BLaER1 treated with 17β-estradiol and CSF1 and Interleukin-3, amounts not matched to agents 10 nM and 100 nM (cell line): ENCODE measurements at regions not wholly inside any gene's neighbourhood (a gene's known extent, or its start where the extent isn't known, plus 50 kb on each side); places are given as distances from the start of the nearest gene placed in this dataset.

Experiments used
- H3K27ac ChIP-seq, 11 experiments: shearing (Covaris generic); formaldehyde crosslinking; 2 replicates each; pipeline ENCODE4 v1.8.1; 2022
- H3K27me3 ChIP-seq, 11 experiments: shearing (Covaris generic); formaldehyde crosslinking; 2 replicates each; pipeline ENCODE4 v1.8.1; 2022
- H3K36me3 ChIP-seq, 11 experiments: shearing (Covaris generic); formaldehyde crosslinking; 2 replicates each; pipeline ENCODE4 v1.8.1; 2022
- H3K4me1 ChIP-seq, 10 experiments: shearing (Covaris generic); formaldehyde crosslinking; 2 replicates each; pipeline ENCODE4 v1.8.1; 2022
- H3K4me2 ChIP-seq, 11 experiments: shearing (Covaris generic); formaldehyde crosslinking; 2 replicates each; pipeline ENCODE4 v1.8.1; 2022
- H3K4me3 ChIP-seq, 10 experiments: shearing (Covaris generic); formaldehyde crosslinking; 2 replicates each; pipeline ENCODE4 v1.8.1; 2022
- H3K9ac ChIP-seq, 11 experiments: shearing (Covaris generic); formaldehyde crosslinking; 2 replicates each; pipeline ENCODE4 v1.8.1; 2022
- H3K9me3 ChIP-seq, 11 experiments: shearing (Covaris generic); formaldehyde crosslinking; replicated peaks in 1 of 11; 2 replicates each; pipeline ENCODE4 v1.8.1; 2022
- H4K20me1 ChIP-seq, 11 experiments: shearing (Covaris generic); formaldehyde crosslinking; 2 replicates each; pipeline ENCODE4 v1.8.1; 2022
- Cebpa-rat ChIP-seq, 11 experiments: shearing (Covaris generic); IDR thresholded peaks; 2 replicates each; pipeline ENCODE4 v1.8.1; 2022

DNA sequence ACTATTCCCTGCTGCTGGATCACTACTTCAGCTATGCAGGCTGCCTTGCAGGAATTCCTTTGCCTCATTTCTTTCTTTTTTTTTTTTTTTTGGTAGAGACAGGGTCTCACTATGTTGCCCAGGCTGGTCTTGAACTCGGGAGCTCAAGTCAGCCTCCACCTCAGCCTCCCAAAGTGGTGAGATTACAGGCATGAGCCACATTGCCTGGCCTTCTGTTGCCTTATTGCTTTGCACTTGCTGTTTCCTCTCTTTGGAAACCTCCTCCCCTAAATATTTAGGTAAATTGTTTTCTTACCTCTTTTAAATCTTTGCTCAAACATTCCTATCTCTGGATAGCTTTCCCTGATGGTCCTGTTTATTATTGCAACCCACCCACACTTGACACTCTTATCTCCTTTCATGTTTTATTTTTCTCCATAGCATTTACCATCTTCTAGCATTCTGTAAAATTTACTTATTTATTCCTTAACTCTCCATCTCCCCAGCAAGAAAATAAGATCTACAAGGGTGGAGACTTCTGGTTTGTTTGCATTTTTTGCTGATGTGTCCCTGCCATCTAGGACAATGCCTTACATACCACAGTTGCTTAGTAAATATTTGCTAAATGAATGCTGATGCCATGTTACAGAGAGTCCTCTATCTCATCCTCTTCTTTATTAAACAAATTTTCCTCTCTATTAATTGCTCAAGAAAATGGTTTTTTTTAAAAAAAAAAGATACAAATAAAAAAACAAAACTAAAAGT is 134.8 kb downstream of the P2RY1 start:
- no peaks in the 10 kb centered on the region for H3K36me3 ChIP-seq
- H3K9me3 ChIP-seq = peaks cover 12 to 18% (median 15%) of the 10 kb centered on the region in 11 experiments; a peak in 21 of 22 replicates
- no peak overlapping the region for H3K4me3 ChIP-seq
- H3K9ac ChIP-seq = no peak overlapping the region
- no peaks in the 10 kb centered on the region for H3K27me3 ChIP-seq
- H3K4me1 ChIP-seq = peaks cover 0 to 10% (median 6%) of the 10 kb centered on the region in 10 experiments; a peak in 13 of 20 replicates
- H3K27ac ChIP-seq = no peak overlapping the region
- no peaks in the 10 kb centered on the region for H4K20me1 ChIP-seq
- TF ChIP-seq Cebpa-rat (IDR thresholded peaks at IDR 0.05) = no peak
- H3K4me2 ChIP-seq = no peak overlapping the region

- H3K36me3 ChIP-seq = no peaks in the 10 kb centered on the region
- no peak overlapping the region for H3K4me3 ChIP-seq
- peaks cover 12 to 16% (median 14%) of the 10 kb centered on the region in 11 experiments; a peak in 21 of 22 replicates for H3K9me3 ChIP-seq
- H4K20me1 ChIP-seq = no peaks in the 10 kb centered on the region
- no peak overlapping the region for H3K27ac ChIP-seq
- TF ChIP-seq Cebpa-rat (IDR thresholded peaks at IDR 0.05) = no peak
- H3K9ac ChIP-seq = no peak overlapping the region
- no peaks in the 10 kb centered on the region for H3K4me1 ChIP-seq
- H3K27me3 ChIP-seq = no peaks in the 10 kb centered on the region
- no peak overlapping the region for H3K4me2 ChIP-seq
Measured at GRCh38 chr3:152970851-152971250, 135.9 kb downstream of the P2RY1 start.

DNA sequence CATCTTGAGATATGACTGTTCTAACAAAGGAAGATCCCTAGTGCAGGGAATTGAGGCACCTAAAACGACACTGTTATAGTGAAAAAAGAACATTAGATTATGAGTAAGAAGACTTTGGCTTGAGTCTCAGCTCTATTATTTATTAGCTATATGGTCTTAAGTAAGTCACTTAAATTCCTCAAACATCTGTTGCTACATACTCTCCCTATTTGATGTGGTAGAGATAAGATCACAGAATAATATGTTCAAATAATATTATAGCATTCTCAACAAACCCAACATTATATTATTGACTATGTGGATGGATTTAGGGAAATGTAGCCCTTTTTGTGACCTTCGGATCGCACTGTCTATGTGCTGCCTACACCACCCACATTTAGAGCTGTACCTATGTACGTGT is 136.9 kb downstream of the P2RY1 start:
- Histone ChIP-seq H3K4me2 (no peak overlapping the region), H4K20me1 (no peaks in the 10 kb centered on the region), H3K9me3 (peaks cover 2 to 6% (median 5%) of the 10 kb centered on the region in 11 experiments; a peak in 17 of 22 replicates), H3K4me3 (no peak overlapping the region), H3K36me3 (no peaks in the 10 kb centered on the region), H3K4me1 (no peaks in the 10 kb centered on the region), H3K27ac (no peak overlapping the region), H3K9ac (no peak overlapping the region), H3K27me3 (no peaks in the 10 kb centered on the region)
- no peak for TF ChIP-seq Cebpa-rat (IDR thresholded peaks at IDR 0.05)

DNA sequence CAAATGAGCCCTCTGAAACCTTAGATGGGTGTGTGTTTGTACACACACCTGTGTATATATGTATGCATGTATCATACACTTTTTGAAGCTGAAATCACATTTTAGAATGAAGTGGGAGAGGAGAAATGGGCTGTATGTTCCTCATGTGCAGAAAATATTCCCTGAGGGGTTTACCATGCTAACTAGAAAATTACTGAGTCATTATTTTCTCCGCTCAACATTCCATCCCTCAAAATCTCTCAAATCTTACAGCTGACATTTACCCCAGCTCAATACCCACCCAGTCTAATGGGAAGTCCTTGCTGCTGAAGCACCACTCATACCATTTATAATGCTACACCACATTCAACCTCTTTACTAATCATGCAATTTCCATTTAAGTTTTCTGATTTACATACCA is 138.6 kb downstream of the P2RY1 start:
- no peaks in the 10 kb centered on the region for H3K4me1 ChIP-seq
- H3K9me3 ChIP-seq = no peaks in the 10 kb centered on the region
- H3K27me3 ChIP-seq = no peaks in the 10 kb centered on the region
- TF ChIP-seq Cebpa-rat (IDR thresholded peaks at IDR 0.05) = no peak
- no peak overlapping the region for H3K27ac ChIP-seq
- H3K36me3 ChIP-seq = no peaks in the 10 kb centered on the region
- H3K9ac ChIP-seq = no peak overlapping the region
- no peak overlapping the region for H3K4me3 ChIP-seq
- H3K4me2 ChIP-seq = no peak overlapping the region
- H4K20me1 ChIP-seq = no peaks in the 10 kb centered on the region

GRCh38 chr3:152976239-152976638 is 141.3 kb downstream of the P2RY1 start:
- H3K27ac ChIP-seq = no peak overlapping the region
- H3K36me3 ChIP-seq = no peaks in the 10 kb centered on the region
- no peak overlapping the region for H3K4me3 ChIP-seq
- no peaks in the 10 kb centered on the region for H3K4me1 ChIP-seq
- no peaks in the 10 kb centered on the region for H4K20me1 ChIP-seq
- H3K9ac ChIP-seq = no peak overlapping the region
- no peak overlapping the region for H3K4me2 ChIP-seq
- no peak for TF ChIP-seq Cebpa-rat (IDR thresholded peaks at IDR 0.05)
- H3K27me3 ChIP-seq = no peaks in the 10 kb centered on the region
- H3K9me3 ChIP-seq = peaks cover 0 to 4% (median 0%) of the 10 kb centered on the region in 11 experiments; a peak in 4 of 22 replicates

GRCh38 chr3:152977366-152977765 is 142.4 kb downstream of the P2RY1 start:
- Histone ChIP-seq H3K9ac (no peak overlapping the region), H3K4me3 (no peak overlapping the region), H3K9me3 (peaks cover 0 to 4% (median 0%) of the 10 kb centered on the region in 11 experiments; a peak in 4 of 22 replicates), H3K36me3 (no peaks in the 10 kb centered on the region), H3K4me2 (no peak overlapping the region), H3K27ac (no peak overlapping the region), H3K4me1 (no peaks in the 10 kb centered on the region), H3K27me3 (no peaks in the 10 kb centered on the region), H4K20me1 (no peaks in the 10 kb centered on the region)
- no peak for TF ChIP-seq Cebpa-rat (IDR thresholded peaks at IDR 0.05)

DNA sequence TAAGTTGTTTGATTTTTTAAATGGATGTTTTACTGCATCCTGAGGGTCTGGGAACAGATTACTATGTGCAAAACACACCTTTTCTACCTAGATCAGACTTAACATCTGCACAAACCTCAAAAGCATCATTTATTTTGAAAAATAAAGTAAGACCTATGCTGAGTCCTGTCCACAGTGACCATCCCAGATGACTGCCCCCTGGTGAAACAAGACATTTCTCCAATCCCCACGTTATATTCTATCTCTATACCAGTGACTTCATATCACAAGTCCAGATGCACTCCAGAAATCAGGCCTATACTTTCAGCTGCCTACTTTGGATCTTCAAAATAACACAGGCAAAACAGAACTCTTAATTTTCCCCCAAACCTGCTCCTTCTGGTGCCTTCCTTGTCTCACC is 143.2 kb downstream of the P2RY1 start:
- no peak overlapping the region for H3K4me2 ChIP-seq
- H3K36me3 ChIP-seq = no peaks in the 10 kb centered on the region
- H3K4me3 ChIP-seq = no peak overlapping the region
- TF ChIP-seq Cebpa-rat (IDR thresholded peaks at IDR 0.05) = no peak
- no peak overlapping the region for H3K9ac ChIP-seq
- no peaks in the 10 kb centered on the region for H4K20me1 ChIP-seq
- peaks cover 0 to 4% (median 0%) of the 10 kb centered on the region in 11 experiments; a peak in 4 of 22 replicates for H3K9me3 ChIP-seq
- no peaks in the 10 kb centered on the region for H3K27me3 ChIP-seq
- no peak overlapping the region for H3K27ac ChIP-seq
- no peaks in the 10 kb centered on the region for H3K4me1 ChIP-seq

DNA sequence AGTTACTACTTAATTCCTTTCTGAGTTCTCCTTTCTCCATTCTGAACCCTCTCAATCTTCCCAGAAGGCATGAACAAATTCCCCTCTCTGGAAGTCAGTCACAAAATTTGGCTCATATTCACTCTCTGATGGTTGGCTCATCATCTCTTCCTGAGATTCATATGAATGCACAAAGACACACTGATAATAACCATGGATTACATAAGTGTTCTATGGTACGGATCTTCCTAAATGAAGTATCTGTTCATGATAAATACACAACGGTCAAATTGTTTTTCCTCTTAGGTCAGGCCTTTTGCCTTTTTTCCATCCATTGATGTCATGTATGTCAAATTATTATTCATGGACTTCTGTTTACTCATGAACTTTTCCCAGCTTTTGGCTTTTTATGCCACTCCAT is 162.6 kb downstream of the P2RY1 start:
- Histone ChIP-seq H3K4me2 (no peak overlapping the region), H4K20me1 (no peaks in the 10 kb centered on the region), H3K27me3 (no peaks in the 10 kb centered on the region), H3K36me3 (no peaks in the 10 kb centered on the region), H3K27ac (no peak overlapping the region), H3K9me3 (no peaks in the 10 kb centered on the region), H3K4me1 (no peaks in the 10 kb centered on the region), H3K9ac (no peak overlapping the region), H3K4me3 (no peak overlapping the region)
- TF ChIP-seq Cebpa-rat (IDR thresholded peaks at IDR 0.05) = no peak

DNA sequence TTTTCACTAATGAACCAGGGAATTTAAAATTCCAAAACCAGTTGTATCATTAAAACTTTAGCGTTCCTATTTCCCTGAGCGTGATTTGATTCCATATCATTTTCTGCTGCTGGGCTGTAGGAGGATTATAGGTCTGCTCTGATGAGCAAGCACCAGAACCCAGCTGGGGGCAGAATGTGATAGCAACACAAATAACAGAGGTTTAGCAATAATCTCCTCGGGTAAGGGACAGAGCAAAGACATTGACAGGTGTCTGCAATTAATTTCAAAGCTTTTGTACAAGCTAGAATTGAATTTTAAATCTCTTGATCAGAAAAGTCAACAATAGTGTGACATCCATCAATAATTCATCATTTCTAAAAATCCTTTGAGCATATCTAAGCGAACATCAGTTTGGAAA is 163.4 kb upstream of the RAP2B start:
- no peaks in the 10 kb centered on the region for H3K4me1 ChIP-seq
- no peak overlapping the region for H3K4me3 ChIP-seq
- no peaks in the 10 kb centered on the region for H4K20me1 ChIP-seq
- no peak overlapping the region for H3K4me2 ChIP-seq
- H3K27me3 ChIP-seq = no peaks in the 10 kb centered on the region
- no peaks in the 10 kb centered on the region for H3K36me3 ChIP-seq
- H3K9me3 ChIP-seq = no peaks in the 10 kb centered on the region
- TF ChIP-seq Cebpa-rat (IDR thresholded peaks at IDR 0.05) = no peak
- no peak overlapping the region for H3K27ac ChIP-seq
- no peak overlapping the region for H3K9ac ChIP-seq

GRCh38 chr3:153000325-153000724 is 161.7 kb upstream of the RAP2B start:
- Histone ChIP-seq H3K9me3 (no peaks in the 10 kb centered on the region), H4K20me1 (no peaks in the 10 kb centered on the region), H3K4me3 (no peak overlapping the region), H3K36me3 (no peaks in the 10 kb centered on the region), H3K9ac (no peak overlapping the region), H3K4me1 (no peaks in the 10 kb centered on the region), H3K27ac (no peak overlapping the region), H3K27me3 (no peaks in the 10 kb centered on the region), H3K4me2 (no peak overlapping the region)
- TF ChIP-seq Cebpa-rat (IDR thresholded peaks at IDR 0.05) = no peak
